ENCODE measurements at regions not wholly inside any gene's neighbourhood (a gene's known extent, or its start where the extent isn't known, plus 50 kb on each side); places are given as distances from the start of the nearest gene placed in this dataset.

DNA sequence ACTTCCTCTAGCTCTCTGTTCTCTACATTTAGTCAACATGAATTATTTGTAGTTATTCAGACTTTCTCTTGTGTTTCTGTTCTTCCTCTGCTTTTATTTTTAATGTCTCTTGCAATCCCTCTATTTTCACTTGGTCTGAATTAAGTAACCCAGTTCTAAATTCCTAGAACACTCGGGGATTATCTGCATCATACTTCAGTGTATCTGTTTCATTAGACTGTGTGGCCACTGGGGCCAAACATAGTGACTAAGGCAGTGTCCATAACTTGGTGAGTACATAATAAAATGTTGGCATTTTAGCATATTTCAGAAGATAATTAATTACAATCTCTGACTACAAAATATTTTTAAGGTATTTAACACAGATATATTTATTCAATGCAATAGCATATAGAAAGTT is 1087.2 kb upstream of the B3GALT2 start:
- ChIA-PET RAD21 (ENCODE audit: unreplicated experiment) (no interaction called here), CTCF (no interaction called here), SMC1A (ENCODE audit: uncharacterized antibody, unreplicated experiment) (no interaction called here), POLR2A (no interaction called here)
- WGBS (ENCODE audit: insufficient coverage, insufficient replicate concordance, low lambda C conversion rate, missing lambda C conversion rate), result 0% methylated on average over 1 of the region's 1 CpG
- Histone ChIP-seq H3K79me2 (ENCODE audit: control insufficient read depth, insufficient read depth, low read length) (no peaks in the 10 kb centered on the region), H3K27ac (ENCODE audit: control insufficient read depth, insufficient read depth) (no peak overlapping the region), H4K20me1 (ENCODE audit: control insufficient read depth, insufficient read depth) (no peaks in the 10 kb centered on the region), H3K4me3 (no peak overlapping the region), H3K9ac (ENCODE audit: control insufficient read depth, insufficient read depth, low read length) (no peak overlapping the region), H2AFZ (ENCODE audit: control insufficient read depth, low read depth, low read length) (no peak overlapping the region), H3K36me3 (ENCODE audit: control insufficient read depth in 2 of 2, insufficient read depth in 2 of 2, low read length in 1 of 2) (no peaks in the 10 kb centered on the region), H3K4me2 (ENCODE audit: control insufficient read depth, insufficient read depth) (no peak overlapping the region), H3K27me3 (replicated peaks in 1 of 2; ENCODE audit: control insufficient read depth in 2 of 2, insufficient read depth in 2 of 2, low read length in 1 of 2) (no peaks in the 10 kb centered on the region), H3K4me1 (ENCODE audit: control insufficient read depth, insufficient read depth, low read length) (no peaks in the 10 kb centered on the region), H3K9me3 (replicated peaks; ENCODE audit: control insufficient read depth, insufficient read depth, low read length) (no peaks in the 10 kb centered on the region; the same call in 2 of the 3 replicates)
- TF ChIP-seq FOXM1 (IDR thresholded peaks at IDR 0.05; ENCODE audit: low read depth, low read length), result no peak
- DNase-seq (ENCODE audit: low read depth, low spot score), result no peak
- intact Hi-C loops (cut with micrococcal nuclease; ENCODE audit: unreplicated experiment) (no loop called here), in situ Hi-C loops (cut with MboI) (no loop called here)
- FAIRE-seq, result no peak
- no peak for ATAC-seq
- BruUV-seq (replicated peaks), result no TSS peak

DNA sequence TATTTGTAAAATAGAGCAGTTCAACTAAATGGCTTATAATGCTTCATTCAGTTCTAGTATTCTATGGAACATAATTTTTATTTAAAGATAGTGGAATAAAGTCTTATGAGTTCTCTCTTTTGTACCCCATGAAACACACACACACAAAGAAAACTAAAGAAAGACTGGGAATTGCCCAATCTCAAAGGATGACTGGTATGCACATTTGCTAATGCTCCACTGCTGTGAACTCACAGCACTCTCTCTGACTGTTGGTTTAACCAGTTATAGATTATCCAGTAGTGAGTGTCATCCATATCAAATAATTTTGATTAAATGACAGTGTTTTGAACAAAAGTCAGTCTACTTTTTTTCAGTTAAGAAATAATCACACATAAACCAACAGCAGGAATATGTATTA is 1082.4 kb upstream of the B3GALT2 start:
- Histone ChIP-seq H3K27ac (ENCODE audit: control insufficient read depth, insufficient read depth) (no peak overlapping the region), H3K36me3 (ENCODE audit: control insufficient read depth in 2 of 2, insufficient read depth in 2 of 2, low read length in 1 of 2) (no peaks in the 10 kb centered on the region), H3K9me3 (replicated peaks; ENCODE audit: control insufficient read depth, insufficient read depth, low read length) (no peaks in the 10 kb centered on the region), H3K4me1 (ENCODE audit: control insufficient read depth, insufficient read depth, low read length) (no peaks in the 10 kb centered on the region), H3K4me3 (no peak overlapping the region), H3K4me2 (ENCODE audit: control insufficient read depth, insufficient read depth) (no peak overlapping the region), H3K9ac (ENCODE audit: control insufficient read depth, insufficient read depth, low read length) (no peak overlapping the region), H3K79me2 (ENCODE audit: control insufficient read depth, insufficient read depth, low read length) (no peaks in the 10 kb centered on the region), H3K27me3 (replicated peaks in 1 of 2; ENCODE audit: control insufficient read depth in 2 of 2, insufficient read depth in 2 of 2, low read length in 1 of 2) (no peaks in the 10 kb centered on the region), H4K20me1 (ENCODE audit: control insufficient read depth, insufficient read depth) (no peaks in the 10 kb centered on the region), H2AFZ (ENCODE audit: control insufficient read depth, low read depth, low read length) (no peak overlapping the region)
- no peak for TF ChIP-seq NFYB (IDR thresholded peaks at IDR 0.05; ENCODE audit: insufficient read depth, low read depth, low read length)
- TF ChIP-seq RFX5 (IDR thresholded peaks at IDR 0.05; ENCODE audit: low read depth, low read length), result no peak
- in situ Hi-C loops (cut with MboI) (no loop called here), intact Hi-C loops (cut with micrococcal nuclease; ENCODE audit: unreplicated experiment) (no loop called here)
- POLR2A ChIA-PET, result no interaction called here
- no peak for ATAC-seq
- FAIRE-seq, result no peak
- RAD21 ChIA-PET (ENCODE audit: unreplicated experiment), result no interaction called here
- no peak for DNase-seq (ENCODE audit: low read depth, low spot score)
- no TSS peak for BruUV-seq (replicated peaks)
- SMC1A ChIA-PET (ENCODE audit: uncharacterized antibody, unreplicated experiment), result no interaction called here
- CTCF ChIA-PET, result no interaction called here
